Lung microvascular endothelial cell (primary cell): ENCODE measurements at regions not wholly inside any gene's neighbourhood (a gene's known extent, or its start where the extent isn't known, plus 50 kb on each side); places are given as distances from the start of the nearest gene placed in this dataset.

ENCODE experiments used
- DNase-seq, 2 donors: peaks; one replicate each; pipeline versions ENCODE4 v3.0.0 to v3.0.0-alpha.2; 2010; ENCODE audit warnings: low read depth in 2 of 2

- no peak for DNase-seq
Observed at GRCh38 chr5:172569861-172570558, 71.1 kb upstream of the NEURL1B start.

GRCh38 chr5:172568308-172568910, 72.7 kb upstream of the NEURL1B start:
- no peak for DNase-seq

GRCh38 chr5:172567843-172568242, 73.2 kb upstream of the NEURL1B start:
- no peak for DNase-seq

GRCh38 chr5:172567294-172567693, 73.8 kb upstream of the NEURL1B start:
- DNase-seq = no peak

- DNase-seq = no peak
Observed at GRCh38 chr5:172565931-172566665, 75.0 kb upstream of the NEURL1B start.

GRCh38 chr5:172565455-172565854, 75.6 kb upstream of the NEURL1B start:
- no peak for DNase-seq

GRCh38 chr5:172564883-172565282, 76.2 kb upstream of the NEURL1B start:
- no peak for DNase-seq

GRCh38 chr5:172564188-172564587, 76.9 kb upstream of the NEURL1B start:
- DNase-seq = no peak

- no peak for DNase-seq
Observed at GRCh38 chr5:172562443-172562842, 78.6 kb upstream of the NEURL1B start.

GRCh38 chr5:172561151-172561550, 79.9 kb upstream of the NEURL1B start:
- no peak for DNase-seq

GRCh38 chr5:172559004-172559932, 81.8 kb upstream of the NEURL1B start:
- peak in 1 of 2 donors; percentile 65 for DNase-seq

- no peak for DNase-seq
Observed at GRCh38 chr5:172558076-172558976, 82.7 kb upstream of the NEURL1B start.

GRCh38 chr5:172556971-172557461, 84.0 kb upstream of the NEURL1B start:
- no peak for DNase-seq

GRCh38 chr5:172556262-172556661, 84.8 kb upstream of the NEURL1B start:
- DNase-seq = no peak

- DNase-seq = no peak
Observed at GRCh38 chr5:172554562-172554961, 86.5 kb upstream of the NEURL1B start.

GRCh38 chr5:172553903-172554302, 87.2 kb upstream of the NEURL1B start:
- DNase-seq = no peak

GRCh38 chr5:172553167-172553566, 87.9 kb upstream of the NEURL1B start:
- no peak for DNase-seq

GRCh38 chr5:172550996-172551395, 90.1 kb upstream of the NEURL1B start:
- DNase-seq = no peak

- DNase-seq = no peak
Observed at GRCh38 chr5:172550096-172550765, 90.8 kb upstream of the NEURL1B start.

GRCh38 chr5:172549696-172550095, 91.4 kb upstream of the NEURL1B start:
- DNase-seq = no peak
